Limb (tissue), 2 donors: ENCODE measurements at regions not wholly inside any gene's neighbourhood (a gene's known extent, or its start where the extent isn't known, plus 50 kb on each side); places are given as distances from the start of the nearest gene placed in this dataset.
A peak's percentile ranks its signal among the peaks of the same experiment; 100 is the strongest.

Experiments used
- DNase-seq, 2 donors: peaks; one replicate each; pipeline ENCODE4 v3.0.0-alpha.2; 2016; ENCODE audit errors: extremely low spot score in 2 of 2

DNA sequence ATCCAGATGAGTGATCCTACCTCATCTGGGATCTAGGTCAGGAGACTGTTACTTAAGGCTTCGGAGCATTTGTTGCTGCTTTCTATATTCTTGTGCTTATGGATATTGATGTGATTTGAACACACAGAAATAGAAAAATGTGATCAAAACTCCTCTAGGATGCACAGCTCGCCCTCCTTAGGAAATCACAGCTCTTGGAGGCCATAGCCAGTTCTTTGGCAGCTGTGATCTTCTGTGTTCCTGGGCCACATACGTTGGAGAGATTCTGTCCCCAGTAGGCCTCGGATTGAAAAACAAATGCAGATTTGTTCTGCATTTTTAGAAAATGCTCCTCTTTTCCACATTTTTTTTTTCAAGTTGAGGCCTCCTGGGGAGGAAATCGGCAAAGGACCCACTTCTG lies 437.4 kb upstream of the THBS1 start:
- DNase-seq, result no peak

DNA sequence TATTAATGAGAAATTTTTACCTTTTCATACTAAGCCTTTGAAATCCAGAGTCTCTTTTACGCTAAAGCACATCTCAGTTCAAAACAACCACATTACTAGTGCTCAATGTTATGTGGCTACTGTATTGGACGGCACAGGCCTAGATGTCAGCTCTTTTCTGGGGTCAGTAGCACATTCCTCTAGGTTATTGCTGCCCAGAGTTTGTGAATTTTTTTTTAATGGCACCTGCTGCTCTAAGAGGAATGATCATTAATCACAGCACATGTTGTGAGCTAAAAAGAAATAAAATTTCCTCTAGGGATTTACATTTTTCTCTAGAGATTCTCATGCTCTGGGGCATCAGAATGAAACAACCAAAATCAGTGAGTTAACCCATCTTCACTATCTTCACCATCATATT lies 436.8 kb upstream of the THBS1 start:
- no peak for DNase-seq

DNA sequence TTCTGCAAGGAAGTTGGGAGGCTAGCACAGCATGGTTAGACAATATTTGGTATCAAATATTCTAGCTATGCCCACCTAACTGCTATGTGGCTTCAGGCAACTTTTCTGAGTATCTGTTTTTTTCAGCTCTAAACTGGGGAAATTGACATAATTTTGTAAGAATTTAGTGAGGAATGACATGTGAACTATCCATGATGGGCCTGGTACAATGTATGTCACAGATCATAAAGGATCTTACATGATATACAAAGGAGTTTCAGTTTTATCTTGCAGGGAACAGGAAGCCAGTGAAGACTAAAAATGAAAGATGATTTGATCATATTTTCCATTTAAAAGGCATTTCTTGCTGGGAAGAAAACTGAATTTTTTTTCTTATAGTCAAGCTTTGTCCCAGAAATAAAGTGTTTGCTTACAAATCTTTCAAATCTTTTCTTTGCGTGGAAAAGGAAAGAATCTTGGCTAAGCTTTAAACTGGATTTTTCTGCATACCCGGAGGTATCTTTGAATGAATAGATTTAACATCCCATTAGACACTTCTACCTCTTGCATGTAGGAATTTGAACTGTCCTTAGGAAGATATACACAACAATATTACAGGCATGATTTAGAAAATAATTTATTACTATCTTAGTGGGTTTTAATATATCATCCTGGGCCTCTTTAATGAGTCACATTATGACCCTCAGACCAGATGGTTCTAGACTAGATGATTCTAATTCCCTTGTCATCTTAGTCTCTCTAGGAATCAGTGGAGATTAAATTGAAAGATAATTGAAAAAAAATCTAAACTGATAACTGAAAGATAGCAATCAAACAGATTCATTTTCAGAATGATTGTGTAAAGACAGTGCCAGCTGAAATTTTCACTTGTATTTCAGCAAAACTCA lies 436.0 kb upstream of the THBS1 start:
- DNase-seq, result no peak

DNA sequence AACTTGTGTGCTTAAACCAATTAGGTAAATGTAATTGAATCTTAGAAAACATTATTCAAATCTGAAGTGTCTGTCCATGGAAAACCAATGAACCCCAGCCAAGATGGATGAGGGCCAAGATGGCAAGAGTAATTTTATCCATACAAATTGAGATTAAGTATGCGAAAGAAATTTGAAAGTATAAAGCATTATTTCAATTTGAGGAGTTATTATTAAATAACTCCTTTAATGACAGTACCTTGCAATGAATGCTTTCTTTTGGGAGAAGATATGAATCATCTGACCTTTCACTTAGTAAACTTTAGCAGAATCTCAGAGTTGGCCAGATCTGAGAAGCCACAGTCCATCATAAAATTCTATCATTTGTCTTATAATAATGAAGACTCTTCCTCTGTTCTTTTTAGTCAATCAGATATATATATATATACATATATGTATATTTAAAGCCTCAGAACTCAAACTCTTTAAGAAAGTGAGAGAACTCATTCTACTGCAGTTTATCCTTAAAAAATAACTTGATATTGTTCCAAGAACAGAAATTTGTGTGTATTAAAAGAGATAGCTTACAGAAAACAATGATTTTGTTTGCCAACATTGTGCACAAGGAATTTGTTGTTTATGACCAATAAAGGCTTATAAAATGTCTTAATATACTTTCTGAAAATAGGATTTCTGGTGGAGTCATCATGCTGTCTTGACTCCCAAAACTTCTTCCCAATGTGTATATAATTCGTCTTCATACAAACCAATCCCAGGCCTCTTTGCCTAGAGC lies 434.8 kb upstream of the THBS1 start:
- no peak for DNase-seq

DNA sequence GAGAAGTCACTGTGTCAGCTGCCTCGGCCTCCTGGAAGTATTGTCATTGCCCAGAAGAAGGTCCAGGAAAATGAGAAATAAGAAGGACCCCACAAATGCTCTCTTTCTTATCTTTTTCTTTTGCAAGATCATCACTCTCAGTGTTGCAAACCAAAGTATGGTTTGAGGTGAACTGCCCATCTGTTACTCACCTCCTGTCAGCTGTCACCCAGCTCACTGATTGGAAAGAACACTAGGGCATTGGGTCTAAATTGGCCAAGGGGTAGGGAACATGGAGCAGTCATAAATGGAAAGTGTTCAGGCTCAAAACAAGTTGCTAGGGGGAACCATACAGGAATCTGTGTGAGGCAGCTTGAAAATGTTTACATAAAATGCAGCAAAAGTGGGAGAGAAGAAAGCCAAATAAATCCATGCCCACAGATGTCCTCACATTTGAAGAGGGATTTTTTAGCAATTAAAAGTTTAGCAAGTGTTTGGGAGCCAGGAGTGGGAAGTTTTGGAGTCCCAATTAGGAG lies 431.2 kb upstream of the THBS1 start:
- no peak for DNase-seq

DNA sequence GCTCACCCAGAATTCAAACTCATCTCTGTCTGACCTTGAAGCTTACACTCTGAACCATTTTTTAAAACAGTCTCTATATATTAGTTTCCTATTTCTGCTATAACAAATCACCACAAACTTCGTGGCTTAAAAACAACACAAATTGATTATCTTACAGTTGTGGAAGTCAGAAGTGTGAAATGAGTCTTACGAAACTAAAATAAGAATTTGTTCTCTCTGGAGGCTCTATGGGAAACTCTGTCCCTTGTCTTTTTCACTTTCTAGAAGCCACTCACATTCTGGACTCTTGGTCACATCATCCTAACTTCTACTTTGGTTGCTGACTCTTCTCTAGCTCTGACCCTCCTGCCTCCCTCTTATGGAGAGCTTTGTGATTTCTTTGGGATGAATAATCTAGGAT lies 429.3 kb upstream of the THBS1 start:
- DNase-seq, result no peak

DNA sequence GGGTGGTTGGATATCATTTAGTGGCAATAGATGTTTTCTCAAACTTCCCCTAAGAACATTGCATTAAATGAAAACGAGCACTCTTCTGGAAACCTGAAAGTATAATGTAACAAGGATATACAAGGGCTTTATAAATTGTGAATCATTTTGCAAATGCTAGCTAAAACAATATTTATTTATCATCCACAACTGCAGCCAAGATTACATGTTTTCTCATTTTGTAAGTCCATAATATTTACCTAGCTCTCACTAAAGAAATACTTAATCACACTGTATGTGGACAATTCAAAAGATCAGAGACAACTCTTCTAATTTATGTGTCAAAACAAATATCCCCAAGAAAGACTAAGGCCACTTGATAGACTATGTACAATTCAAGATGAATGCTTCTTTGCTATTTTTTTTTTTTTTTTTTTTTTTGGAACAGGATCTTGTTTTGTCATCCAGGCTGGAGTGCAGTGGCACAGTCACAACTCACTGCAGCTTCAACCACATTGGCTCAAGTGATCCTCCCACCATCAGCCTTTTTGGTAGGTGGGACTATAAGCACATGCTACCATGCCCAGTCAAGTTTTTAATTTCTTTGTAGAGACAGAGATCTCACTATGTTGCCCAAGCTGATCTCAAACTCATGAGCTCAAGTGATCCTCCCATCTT lies 427.7 kb upstream of the THBS1 start:
- no peak for DNase-seq

DNA sequence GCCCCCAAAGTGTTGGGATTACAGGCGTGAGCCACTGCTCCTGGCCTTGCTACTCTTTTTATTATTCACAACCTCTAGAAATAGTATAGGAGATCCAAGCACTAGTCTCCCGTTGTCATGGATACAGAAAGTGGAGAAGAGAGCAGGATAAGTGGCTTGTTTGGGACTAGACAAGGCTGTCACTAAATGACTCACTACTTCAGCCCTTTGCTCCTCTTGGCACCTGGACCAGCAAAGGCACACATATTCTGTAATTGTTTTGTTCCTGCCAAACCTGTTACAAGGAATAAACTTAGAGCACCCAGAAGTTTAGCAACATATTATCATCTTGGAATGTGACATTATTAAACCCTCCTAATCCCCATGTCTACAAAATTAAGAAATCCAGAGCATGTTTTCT lies 427.2 kb upstream of the THBS1 start:
- DNase-seq, result no peak

DNA sequence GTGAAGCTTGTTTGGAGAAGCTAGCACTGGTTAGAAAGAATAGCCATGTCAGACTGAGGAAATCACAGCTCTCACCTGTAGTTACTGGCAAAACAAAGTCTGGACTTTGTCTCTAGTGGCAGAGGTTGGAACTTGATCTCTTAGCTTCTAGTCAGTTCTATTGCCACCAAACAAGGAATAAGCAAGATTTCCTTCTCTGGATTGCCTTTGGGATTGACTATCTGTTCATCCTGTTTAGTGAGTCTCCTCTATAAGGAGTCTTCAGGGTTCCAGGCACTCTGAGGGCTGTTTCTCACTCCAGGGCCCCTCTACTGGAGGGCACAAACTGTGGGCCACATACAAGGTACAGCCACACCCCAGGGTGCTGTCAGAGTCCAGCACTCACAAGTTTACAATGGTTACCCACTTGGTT lies 426.6 kb upstream of the THBS1 start:
- no peak for DNase-seq

DNA sequence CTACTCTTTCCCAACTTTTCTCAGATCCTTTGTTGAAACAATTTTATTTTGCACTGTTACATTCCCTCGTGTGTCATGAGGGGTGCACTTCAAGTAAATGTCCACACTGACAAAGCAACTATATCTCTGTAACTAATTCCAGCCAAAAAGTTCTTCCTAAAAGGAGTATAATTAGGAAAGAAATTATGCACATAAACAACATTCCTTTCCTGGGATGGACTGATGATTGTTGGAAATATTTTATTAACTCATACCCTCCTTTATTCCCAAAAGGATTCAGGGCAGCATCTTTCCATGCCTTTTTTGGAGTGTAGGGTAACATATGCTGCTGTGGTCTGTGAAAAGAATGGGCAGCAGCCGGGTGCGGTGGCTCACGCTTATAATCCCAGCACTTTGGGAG lies 426.1 kb upstream of the THBS1 start:
- no peak for DNase-seq

DNA sequence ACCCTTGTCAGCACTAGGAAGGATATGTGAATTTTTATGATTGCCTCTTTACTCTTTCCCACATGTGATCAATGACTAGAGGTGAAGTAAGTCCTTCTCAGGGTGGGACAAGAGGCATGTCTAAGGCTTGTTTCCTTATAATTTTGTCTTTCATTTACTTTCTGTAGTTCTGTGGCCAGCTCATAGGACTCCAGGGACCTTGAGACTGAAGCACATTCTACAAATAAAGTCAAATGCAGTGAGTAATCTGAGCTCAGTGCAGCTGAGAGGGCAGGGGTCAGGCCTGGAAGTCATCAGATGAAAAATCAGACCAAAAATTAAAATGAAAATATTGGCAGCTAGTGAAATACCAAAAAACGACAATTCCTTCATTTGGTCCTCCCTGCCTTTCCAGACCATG lies 424.7 kb upstream of the THBS1 start:
- no peak for DNase-seq

DNA sequence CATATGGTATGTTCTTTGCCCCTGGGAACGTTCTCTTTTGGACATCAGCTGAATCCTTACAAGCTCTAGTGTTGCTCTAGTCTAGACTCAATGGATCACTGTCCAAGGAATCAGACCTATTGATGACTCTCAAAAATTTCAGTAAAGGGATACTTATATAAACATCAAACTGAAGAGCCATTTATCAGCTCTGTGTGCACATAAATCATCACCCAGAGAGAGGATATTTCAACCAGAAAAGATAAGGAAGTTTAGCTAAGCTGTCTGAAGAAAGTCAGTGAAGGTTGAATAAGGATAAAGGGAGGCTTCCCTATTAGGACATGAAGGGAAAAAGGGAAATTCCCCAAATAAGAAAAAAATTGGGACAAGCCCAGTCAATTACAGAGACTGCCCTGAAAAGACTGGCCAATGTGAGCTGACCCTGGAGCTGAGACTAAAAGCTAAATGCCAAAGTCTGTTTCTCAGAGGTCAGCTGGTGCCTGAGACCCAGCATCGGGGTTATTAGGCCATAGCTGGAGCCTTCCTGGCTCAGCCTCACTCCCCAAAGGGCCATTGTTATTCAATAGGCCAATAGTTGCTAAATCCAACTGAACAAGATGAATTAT lies 424.1 kb upstream of the THBS1 start:
- no peak for DNase-seq

DNA sequence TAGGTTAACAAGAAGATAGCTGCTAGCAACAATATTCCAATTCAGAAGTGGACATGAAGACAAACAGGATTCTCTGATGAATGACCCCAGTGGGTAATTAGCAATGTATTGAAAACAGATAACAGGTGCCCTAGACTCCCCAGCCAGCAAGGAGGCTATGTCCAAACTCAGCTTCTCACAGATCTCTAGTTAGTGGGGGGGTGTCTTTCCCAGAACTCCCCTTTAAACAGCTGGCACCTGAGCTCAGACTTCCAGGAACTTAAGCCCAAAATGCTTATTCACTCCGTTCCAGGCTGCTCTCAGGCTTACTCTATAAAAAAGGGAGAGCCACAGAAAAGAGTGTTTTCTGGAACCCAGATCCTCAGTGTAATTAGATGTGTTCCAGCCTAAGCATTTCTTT lies 423.0 kb upstream of the THBS1 start:
- no peak for DNase-seq

DNA sequence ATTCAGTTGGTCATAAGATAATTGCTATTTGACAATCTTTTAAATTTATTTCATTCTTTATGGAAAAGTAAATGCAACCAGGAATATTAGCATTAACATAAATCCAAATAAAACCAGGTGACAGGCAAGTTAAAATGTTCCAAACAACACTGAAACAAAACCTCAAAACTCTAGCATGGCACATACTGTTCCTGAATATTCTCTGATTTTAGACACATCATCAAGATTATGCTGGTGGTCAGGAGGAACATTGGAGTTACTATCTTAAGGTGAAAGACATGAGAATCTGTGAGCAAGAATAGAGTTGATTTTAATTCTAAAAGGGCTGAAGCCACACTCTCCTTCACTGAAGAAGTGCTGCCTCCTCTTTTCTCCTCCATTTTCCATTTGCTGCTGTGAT lies 421.0 kb upstream of the THBS1 start:
- no peak for DNase-seq

DNA sequence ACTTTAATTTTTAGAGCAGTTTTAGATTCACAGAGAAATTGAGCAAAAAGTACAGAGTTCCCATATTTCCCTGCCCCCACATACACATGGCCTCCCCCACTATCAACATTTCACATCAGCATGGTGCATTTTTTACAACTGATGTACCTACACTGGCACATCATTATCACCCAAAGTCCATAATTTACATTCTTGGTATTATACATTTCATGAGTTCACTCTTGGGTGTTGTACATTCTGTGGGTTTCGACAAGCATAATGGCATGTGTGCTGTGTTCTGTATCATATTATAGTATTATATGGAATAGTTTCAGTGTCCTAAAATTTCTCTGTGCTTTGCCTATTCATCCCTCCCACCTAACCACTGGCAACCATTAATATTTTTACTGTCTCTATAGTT lies 419.8 kb upstream of the THBS1 start:
- no peak for DNase-seq

DNA sequence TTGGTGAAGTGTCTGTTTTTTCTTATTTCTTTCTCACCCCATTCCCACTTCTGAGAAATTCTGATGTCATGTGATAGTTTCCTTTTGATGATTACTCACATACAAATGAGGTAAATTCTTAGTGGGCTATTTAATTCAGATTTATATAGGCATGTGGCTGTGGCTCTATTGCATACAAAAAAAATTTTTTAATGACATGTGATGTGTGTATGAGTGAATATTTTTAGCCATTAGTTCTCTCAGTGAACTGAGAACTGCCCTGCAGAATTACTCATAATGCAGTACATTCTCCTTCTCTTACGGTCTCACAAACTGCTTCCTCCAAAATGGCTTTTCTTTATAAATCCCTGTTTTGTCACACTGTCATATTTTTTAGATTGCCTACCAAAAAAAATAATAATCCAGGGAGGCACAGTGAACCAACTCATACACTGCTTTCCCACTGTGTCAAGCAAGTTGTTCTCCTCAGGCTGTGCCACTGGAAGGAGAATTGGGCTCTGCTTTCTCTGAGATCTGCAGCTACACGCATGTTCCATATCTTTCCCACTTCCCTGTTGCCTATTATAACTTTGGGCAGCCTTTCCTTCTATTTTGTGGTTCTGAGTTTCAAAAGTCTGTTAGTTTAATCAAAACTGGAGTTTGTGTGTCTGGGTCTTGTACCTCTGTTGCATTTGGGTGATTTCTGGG lies 415.7 kb upstream of the THBS1 start:
- DNase-seq, result no peak

DNA sequence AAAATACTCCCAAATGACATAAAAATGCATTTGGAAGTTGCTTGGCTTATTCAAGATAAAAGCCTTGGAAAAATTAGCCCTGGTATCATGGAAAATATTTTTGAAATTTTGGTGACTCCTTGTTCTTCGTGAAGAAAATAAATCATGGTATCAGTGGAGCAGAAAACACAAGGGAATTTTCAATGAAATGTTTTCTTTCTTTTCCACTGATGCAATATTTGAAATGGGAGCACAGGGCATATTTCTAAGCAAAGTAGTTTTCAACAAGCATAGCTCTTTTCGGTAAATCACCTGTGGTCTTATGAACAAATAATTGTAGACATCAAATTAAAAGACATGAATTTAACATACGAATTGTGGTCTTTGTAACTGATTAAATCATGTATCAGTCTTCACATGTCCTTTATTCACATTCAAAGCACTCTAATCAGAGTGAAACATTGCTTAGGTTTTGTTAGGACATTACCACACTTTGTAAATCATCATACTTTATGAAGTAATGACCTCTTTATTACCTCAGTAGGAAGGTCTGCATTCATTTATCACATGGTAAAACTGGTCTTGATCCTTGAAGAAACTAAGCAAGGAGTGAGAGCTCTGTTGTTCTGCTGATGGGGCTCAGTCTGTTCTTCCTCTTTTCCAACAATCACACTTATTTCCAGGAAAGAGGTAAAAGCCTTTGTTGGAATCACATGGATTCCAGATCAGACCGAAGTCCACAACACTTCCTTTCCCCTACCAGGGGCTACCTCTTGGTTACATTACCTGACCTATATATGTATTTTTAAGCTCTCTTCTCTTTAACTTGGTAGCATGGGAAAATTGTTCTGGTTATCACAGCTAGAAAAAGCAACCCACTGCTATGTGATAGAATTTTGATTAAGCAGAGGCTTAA lies 413.5 kb upstream of the THBS1 start:
- DNase-seq, result no peak

DNA sequence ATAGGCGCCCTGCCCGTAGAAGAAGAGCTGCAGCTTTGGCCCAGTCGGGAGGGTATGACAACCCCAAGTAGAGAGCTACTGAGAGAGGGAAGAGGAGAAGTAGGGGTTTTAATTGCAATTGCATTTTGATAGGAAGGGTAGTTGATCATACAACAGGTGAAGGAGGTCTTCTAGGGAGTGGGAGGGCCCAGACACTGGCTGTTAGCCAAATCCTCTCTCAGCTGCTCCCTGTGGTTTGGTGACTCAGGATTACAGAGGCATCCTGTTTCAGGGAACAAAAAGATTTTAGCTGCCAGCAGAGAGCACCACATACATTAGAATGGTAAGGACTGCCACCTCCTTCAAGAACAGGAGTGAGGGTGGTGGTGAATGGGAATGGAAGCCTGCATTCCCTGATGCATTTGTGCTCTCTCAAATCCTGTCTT lies 408.9 kb upstream of the THBS1 start:
- DNase-seq, result peak; percentile 77 to 91

DNA sequence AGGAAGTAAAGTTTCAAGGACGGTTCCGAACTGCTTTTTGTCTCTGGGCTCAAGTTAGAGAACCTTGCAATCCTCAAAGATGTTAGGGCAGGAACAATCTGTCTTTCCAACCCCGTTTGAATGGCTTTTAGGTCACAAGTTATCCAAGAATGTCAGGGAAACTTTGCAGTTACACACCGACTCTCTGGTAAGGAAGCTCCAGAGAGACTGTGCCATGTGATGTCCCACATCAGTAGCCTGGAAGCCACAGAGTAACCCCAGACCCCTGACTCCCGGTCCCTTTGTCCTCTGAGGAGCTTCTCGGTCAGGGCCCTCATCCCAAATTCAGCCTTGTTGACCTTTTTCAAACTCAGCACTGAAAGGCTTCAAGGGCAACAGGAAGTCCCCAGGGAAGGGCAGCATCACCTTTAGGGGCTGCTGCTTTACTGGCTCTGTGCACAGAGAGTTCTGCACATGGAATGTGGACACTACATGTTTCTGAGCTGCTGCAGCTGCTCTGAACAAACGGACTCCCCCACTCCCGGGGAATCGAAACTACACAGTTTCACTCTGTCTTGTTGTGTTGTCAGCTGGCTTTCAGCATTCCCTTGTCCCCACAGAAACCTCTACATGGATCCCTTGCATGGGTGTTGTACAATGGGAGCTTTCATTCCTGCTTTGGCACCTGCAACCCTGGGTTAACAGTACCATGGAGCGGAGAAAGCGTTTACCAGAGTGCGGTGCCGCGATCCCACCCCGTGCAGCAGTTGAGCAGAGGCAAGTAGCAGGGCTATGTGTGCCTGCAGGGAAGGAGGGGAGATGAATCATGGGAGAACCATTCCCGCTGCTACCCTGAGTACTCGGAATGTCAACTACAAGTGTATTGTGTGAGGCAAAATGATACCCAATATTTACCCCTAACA lies 408.2 kb upstream of the THBS1 start:
- DNase-seq, result peak in 1 of 2 donors; percentile 54
